ENCODE measurements at regions not wholly inside any gene's neighbourhood (a gene's known extent, or its start where the extent isn't known, plus 50 kb on each side); places are given as distances from the start of the nearest gene placed in this dataset.

DNA sequence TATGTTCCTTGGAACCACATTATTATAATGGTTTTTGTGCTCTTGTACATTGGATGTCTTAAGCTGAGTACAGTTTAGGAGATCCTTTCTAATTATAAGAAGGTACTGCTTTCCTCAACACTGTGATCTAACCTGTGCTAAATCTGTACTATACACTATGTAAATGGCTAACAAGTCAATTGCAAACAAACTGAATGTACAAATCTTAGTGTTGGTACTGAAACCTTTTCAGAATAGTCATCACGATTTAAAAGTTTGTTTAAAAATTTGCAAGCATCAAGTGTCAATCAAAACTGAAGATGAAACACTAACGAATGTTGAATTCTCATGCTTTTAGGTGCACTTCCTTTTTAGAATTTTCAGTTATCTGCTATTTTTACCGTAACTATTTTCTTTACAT is 2090.4 kb upstream of the TENM3 start:
- H3K4me3 ChIP-seq (ENCODE audit: low read depth, low read length), result no peak overlapping the region
- TF ChIP-seq, protein P1, sequence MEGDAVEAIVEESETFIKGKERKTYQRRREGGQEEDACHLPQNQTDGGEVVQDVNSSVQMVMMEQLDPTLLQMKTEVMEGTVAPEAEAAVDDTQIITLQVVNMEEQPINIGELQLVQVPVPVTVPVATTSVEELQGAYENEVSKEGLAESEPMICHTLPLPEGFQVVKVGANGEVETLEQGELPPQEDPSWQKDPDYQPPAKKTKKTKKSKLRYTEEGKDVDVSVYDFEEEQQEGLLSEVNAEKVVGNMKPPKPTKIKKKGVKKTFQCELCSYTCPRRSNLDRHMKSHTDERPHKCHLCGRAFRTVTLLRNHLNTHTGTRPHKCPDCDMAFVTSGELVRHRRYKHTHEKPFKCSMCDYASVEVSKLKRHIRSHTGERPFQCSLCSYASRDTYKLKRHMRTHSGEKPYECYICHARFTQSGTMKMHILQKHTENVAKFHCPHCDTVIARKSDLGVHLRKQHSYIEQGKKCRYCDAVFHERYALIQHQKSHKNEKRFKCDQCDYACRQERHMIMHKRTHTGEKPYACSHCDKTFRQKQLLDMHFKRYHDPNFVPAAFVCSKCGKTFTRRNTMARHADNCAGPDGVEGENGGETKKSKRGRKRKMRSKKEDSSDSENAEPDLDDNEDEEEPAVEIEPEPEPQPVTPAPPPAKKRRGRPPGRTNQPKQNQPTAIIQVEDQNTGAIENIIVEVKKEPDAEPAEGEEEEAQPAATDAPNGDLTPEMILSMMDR (IDR thresholded peaks at IDR 0.05; ENCODE audit: control insufficient read depth, extremely low read depth, insufficient read depth), result no peak
- DNase-seq (ENCODE audit: low read depth), result no peak

DNA sequence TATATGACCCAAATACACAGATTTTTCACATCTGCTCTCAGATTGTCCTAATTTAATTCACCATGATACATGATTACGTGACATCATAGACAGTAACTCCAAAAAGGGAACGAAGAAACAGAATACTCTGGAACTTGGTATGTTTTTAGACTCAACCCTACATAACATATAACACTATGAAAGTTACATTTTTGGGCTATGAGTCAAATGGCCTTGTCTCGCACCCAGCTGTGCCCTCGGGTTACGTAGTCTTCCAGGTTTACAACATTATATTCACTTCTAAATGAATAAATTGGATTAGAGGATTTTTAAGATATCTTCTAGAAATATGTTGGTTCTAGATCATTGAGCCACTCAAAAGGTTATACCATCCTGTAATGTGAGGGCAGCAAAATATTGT is 2089.6 kb upstream of the TENM3 start:
- TF ChIP-seq, protein P1 (IDR thresholded peaks at IDR 0.05; ENCODE audit: control insufficient read depth, extremely low read depth, insufficient read depth), result no peak
- H3K4me3 ChIP-seq (ENCODE audit: low read depth, low read length), result no peak overlapping the region
- DNase-seq (ENCODE audit: low read depth), result no peak

DNA sequence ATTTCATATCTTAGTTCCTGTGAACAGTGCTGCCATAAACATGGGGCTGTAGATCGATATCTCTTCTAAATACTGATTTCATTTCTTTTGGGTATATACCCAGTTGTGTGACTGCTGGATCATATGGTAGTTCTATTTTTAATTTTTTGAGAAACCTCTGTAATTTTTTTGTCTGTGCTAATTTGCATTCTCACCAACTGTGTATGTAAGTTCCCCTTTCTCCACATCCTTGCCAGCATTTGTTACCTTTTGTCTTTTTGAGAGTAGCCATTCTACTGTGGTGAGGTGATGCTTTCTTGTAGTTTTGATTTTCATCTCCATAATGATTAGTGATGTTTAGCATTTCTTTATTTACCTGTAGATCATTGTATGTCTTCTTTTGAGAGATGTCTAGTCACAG is 2086.5 kb upstream of the TENM3 start:
- no peak for DNase-seq (ENCODE audit: low read depth)
- H3K4me3 ChIP-seq (ENCODE audit: low read depth, low read length), result no peak overlapping the region
- TF ChIP-seq, protein P1 (IDR thresholded peaks at IDR 0.05; ENCODE audit: control insufficient read depth, extremely low read depth, insufficient read depth), result no peak

DNA sequence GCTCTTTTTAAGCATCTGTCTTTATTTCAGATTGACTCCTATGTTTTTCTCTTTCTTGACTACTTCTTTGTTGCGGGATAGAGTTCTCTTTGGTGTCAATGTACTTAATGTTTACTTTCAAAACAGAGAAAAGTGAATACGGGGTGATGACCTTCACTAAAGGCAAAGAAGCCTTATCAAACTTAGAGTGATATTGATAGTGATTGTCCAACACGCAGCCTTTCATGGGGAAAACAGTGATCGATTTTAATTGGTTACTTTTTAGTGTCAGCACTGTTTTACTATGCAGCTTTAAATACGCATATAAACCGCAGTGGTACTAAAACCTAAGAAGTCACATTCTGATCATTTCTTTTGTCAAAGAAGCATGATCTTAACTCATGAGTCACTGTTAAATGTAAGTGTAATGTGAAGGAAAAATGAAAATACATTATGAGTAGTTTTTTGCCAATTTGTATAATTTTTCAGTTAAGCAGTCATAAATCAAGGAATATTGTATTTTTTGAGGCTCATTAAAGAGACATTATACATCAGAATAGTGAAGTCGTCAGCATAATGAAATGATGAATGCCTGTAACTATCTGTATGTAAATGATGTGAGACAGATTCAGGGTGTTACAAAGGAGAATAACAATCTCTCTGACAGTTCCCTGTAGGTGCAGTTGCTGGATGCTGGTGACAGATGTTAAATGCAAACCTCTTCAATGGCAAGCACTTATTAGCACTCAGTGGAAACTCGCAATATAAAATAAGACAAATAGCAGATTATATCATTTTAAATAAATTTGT is 2082.8 kb upstream of the TENM3 start:
- DNase-seq (ENCODE audit: low read depth), result no peak
- TF ChIP-seq, protein P1 (IDR thresholded peaks at IDR 0.05; ENCODE audit: control insufficient read depth, extremely low read depth, insufficient read depth), result no peak
- H3K4me3 ChIP-seq (ENCODE audit: low read depth, low read length), result no peak overlapping the region

DNA sequence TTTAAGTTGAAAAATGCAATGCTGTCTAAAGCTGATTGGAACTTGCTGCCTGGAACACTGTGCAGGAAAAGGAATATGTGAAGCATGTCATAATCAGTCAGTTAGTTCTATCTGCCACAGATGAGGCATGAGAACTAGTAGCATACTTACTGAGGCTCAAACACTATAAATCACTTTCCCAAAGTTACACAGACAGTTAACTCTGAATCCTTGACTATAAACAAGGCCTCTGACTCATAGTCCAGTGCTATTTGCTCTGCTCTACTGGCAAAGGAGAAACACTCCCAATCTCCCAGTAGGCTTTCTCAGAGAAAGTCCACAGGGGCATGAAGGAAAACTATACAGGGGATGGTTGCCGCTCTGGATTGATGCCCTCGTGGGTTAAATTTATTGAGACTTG is 2078.4 kb upstream of the TENM3 start:
- no peak overlapping the region for H3K4me3 ChIP-seq (ENCODE audit: low read depth, low read length)
- TF ChIP-seq, protein P1 (IDR thresholded peaks at IDR 0.05; ENCODE audit: control insufficient read depth, extremely low read depth, insufficient read depth), result no peak
- DNase-seq (ENCODE audit: low read depth), result no peak

DNA sequence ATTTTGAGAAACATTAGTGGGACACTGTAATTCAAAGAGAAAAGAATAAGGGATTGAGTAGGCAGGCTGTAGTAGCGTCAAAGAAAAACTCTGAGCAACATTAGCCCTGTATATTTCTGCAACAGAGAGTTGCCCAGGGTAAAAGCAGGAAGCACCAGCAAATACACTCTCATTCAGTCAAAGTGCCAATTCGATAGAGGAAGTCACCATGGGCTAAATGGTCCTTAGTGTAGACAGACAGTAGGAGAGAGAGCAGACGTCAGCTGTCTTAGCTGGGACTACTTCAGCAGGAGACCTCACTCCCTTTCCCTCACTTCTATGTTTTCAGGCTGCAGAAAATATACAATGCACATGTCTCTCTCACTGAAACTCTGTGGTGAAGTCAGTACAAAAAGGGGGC is 2073.8 kb upstream of the TENM3 start:
- no peak for DNase-seq (ENCODE audit: low read depth)
- TF ChIP-seq, protein P1 (IDR thresholded peaks at IDR 0.05; ENCODE audit: control insufficient read depth, extremely low read depth, insufficient read depth), result no peak
- no peak overlapping the region for H3K4me3 ChIP-seq (ENCODE audit: low read depth, low read length)

DNA sequence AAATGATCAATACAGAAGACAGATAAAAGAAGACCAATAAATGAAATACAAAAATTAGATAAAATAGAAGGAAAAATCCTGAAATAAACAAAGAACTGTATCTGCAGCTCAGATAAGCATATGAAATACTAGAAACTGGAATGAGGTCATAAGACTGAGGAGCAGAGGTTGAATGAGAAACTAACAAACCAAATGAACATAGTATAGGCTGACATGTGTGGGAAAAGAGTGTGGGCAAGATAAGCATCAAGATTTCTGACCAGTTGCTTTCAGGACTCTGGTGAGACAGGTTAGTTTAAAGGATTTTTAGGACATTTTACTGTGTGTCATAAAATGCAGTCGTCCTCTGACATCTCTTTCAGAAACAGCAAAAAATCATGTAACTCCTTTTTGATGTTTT is 2073.2 kb upstream of the TENM3 start:
- no peak overlapping the region for H3K4me3 ChIP-seq (ENCODE audit: low read depth, low read length)
- TF ChIP-seq, protein P1 (IDR thresholded peaks at IDR 0.05; ENCODE audit: control insufficient read depth, extremely low read depth, insufficient read depth), result no peak
- no peak for DNase-seq (ENCODE audit: low read depth)

Data from LNCaP clone FGC (cell line).